HG02852 (cell line): ENCODE measurements at regions not wholly inside any gene's neighbourhood (a gene's known extent, or its start where the extent isn't known, plus 50 kb on each side); places are given as distances from the start of the nearest gene placed in this dataset.

ENCODE experiments used
- ATAC-seq: cut with Tn5 transposase; IDR thresholded peaks from one replicate; pipeline ENCODE4 v1.9.1; 2021; ENCODE audit warnings: mild to moderate bottlenecking, moderate library complexity; ENCODE audit not compliant: unreplicated experiment

GRCh38 chr9:16304301-16304700 lies 566.2 kb downstream of the BNC2 start:
- ATAC-seq = no peak

- ATAC-seq = no peak
Observed at GRCh38 chr9:16306586-16306985, 563.9 kb downstream of the BNC2 start.

- no peak for ATAC-seq
Observed at GRCh38 chr9:16307626-16308195, 562.8 kb downstream of the BNC2 start.

GRCh38 chr9:16308645-16309044 lies 561.8 kb downstream of the BNC2 start:
- ATAC-seq = no peak

GRCh38 chr9:16309082-16309468 lies 561.4 kb downstream of the BNC2 start:
- ATAC-seq = no peak

- no peak for ATAC-seq
Observed at GRCh38 chr9:16309469-16310271, 560.8 kb downstream of the BNC2 start.

- ATAC-seq = no peak
Observed at GRCh38 chr9:16310278-16311110, 560.0 kb downstream of the BNC2 start.

- ATAC-seq = no peak
Observed at GRCh38 chr9:16312116-16312515, 558.4 kb downstream of the BNC2 start.

- no peak for ATAC-seq
Observed at GRCh38 chr9:16312962-16313546, 557.4 kb downstream of the BNC2 start.

- no peak for ATAC-seq
Observed at GRCh38 chr9:16314476-16314875, 556.0 kb downstream of the BNC2 start.

- no peak for ATAC-seq
Observed at GRCh38 chr9:16315720-16316119, 554.8 kb downstream of the BNC2 start.

GRCh38 chr9:16316456-16316855 lies 554.0 kb downstream of the BNC2 start:
- ATAC-seq = no peak

GRCh38 chr9:16316911-16317817 lies 553.3 kb downstream of the BNC2 start:
- no peak for ATAC-seq

GRCh38 chr9:16318516-16319060 lies 551.9 kb downstream of the BNC2 start:
- ATAC-seq = no peak

GRCh38 chr9:16319646-16320045 lies 550.8 kb downstream of the BNC2 start:
- no peak for ATAC-seq

GRCh38 chr9:16320338-16320902 lies 550.0 kb downstream of the BNC2 start:
- ATAC-seq = no peak

- no peak for ATAC-seq
Observed at GRCh38 chr9:16321461-16322119, 548.9 kb downstream of the BNC2 start.

GRCh38 chr9:16322849-16323248 lies 547.6 kb downstream of the BNC2 start:
- no peak for ATAC-seq

GRCh38 chr9:16325966-16326365 lies 544.5 kb downstream of the BNC2 start:
- no peak for ATAC-seq
